Erythroblast (primary cell): ENCODE measurements at regions not wholly inside any gene's neighbourhood (a gene's known extent, or its start where the extent isn't known, plus 50 kb on each side); places are given as distances from the start of the nearest gene placed in this dataset.

ENCODE experiments used
- GATA1 ChIP-seq: IDR thresholded peaks from 2 replicates; pipeline ENCODE4 v1.6.1; 2011; ENCODE audit warnings: low read depth, mild to moderate bottlenecking, control low read depth, low read length, moderate library complexity
- POLR2A ChIP-seq: IDR thresholded peaks from 2 replicates; pipeline ENCODE4 v1.6.1; 2011; ENCODE audit warnings: mild to moderate bottlenecking, low read length

- no peak for TF ChIP-seq POLR2A
- no peak for TF ChIP-seq GATA1
Measured at GRCh38 chr6:22133357-22133756, 163.5 kb downstream of the PRL start.
